Cardiac muscle cell (in vitro differentiated cells and primary cell): ENCODE measurements at regions not wholly inside any gene's neighbourhood (a gene's known extent, or its start where the extent isn't known, plus 50 kb on each side); places are given as distances from the start of the nearest gene placed in this dataset.
"Not testable (repeated sequence)": the region's sequence is repeated elsewhere in the genome, so short reads cannot be mapped to it uniquely, and the experiment has no call there.

Experiments
- DNase-seq, 2 donors: peaks; one replicate each; pipeline versions ENCODE4 v3.0.0 to v3.0.0-alpha.2; 2010 to 2017; ENCODE audit warnings: low read depth in 1 of 2, low spot score in 1 of 2
- H3K27ac ChIP-seq: fragments of 200-600 bp; sonication (generic); 2 replicates; pipeline ENCODE4 v1.5.1; 2016
- H3K27me3 ChIP-seq: fragments of 200-600 bp; sonication (generic); 2 replicates; pipeline ENCODE4 v1.6.0; 2016; ENCODE audit warnings: control low read depth
- H3K36me3 ChIP-seq: fragments of 200-600 bp; sonication (generic); 2 replicates; pipeline ENCODE4 v1.5.1; 2016; ENCODE audit warnings: control low read depth
- H3K4me1 ChIP-seq: fragments of 200-600 bp; sonication (generic); 2 replicates; pipeline ENCODE4 v1.8.1; 2017; ENCODE audit warnings: low read depth, mild to moderate bottlenecking, mixed run types
- H3K4me3 ChIP-seq: fragments of 200-600 bp; sonication (generic); 2 replicates; pipeline ENCODE4 v1.5.1; 2016; ENCODE audit warnings: mild to moderate bottlenecking
- H3K9me3 ChIP-seq: fragments of 200-600 bp; sonication (generic); 2 replicates; pipeline ENCODE4 v1.5.1; 2017; ENCODE audit warnings: low read depth, mild to moderate bottlenecking, control low read depth

DNA sequence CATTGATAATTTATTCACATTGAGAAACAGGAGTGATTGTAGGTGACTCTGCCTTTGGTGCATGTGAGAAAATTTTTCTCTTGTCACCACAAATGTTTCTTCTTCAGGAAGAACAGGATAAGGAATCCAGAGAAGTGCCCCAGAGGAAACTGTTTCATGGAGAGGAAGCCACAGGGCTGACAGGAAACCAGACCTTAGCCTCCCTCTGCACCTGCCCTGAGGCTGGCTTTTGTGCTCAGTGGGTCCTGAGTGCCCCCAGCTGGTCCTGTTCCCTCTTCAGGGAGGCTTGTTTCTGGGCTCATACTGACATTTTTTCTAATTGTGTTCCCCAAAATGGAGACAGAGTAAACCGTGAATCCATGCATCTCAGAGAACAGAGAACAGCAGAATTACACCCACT is 135.8 kb upstream of the POTEB2 start:
- not testable (repeated sequence) for H3K4me3 ChIP-seq, H3K27me3 ChIP-seq, H3K36me3 ChIP-seq, H3K27ac ChIP-seq, H3K4me1 ChIP-seq, DNase-seq, H3K9me3 ChIP-seq

DNA sequence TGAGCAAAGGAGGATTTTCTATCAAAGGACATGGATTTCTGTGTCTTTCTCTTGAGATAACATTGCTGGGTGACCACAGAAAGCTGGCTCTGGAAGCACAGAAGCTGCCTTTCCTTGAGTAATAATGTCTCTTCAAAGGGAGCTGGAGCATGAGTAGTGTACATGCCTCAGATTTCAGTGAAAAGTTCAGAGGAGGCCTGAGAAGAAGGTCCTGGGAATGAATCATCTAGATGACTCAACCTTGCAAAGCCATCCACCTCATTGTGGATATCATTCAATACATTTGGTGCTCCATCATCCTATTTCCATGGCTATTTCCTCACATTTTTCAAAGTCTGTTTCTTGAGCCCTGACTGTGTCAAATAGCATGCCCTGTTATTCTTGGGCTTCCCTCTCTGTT is 125.6 kb upstream of the POTEB2 start:
- not testable (repeated sequence) for H3K4me3 ChIP-seq, H3K36me3 ChIP-seq, DNase-seq, H3K9me3 ChIP-seq, H3K27me3 ChIP-seq, H3K27ac ChIP-seq, H3K4me1 ChIP-seq

DNA sequence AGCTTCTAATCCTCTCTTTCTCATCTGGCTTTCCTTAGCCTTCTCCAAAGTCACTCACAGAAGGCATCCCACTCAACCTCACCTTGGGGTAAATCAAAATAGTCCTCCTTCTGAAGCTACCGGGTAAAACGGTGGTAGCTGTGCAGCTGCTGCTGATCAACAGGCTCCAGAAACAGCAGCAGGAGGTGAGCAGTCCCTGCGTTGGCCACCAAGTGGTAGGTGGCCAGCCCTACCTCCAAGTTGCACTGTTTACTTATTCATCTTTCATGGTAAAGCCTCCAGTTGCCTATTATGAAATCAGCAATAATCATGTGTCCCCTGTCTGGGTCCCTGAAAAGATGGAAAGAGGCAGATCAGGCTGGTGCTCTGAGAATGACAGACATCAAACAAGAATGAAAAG is 125.1 kb upstream of the POTEB2 start:
- H3K27ac ChIP-seq, DNase-seq, H3K9me3 ChIP-seq, H3K27me3 ChIP-seq, H3K36me3 ChIP-seq, H3K4me1 ChIP-seq, H3K4me3 ChIP-seq: not testable (repeated sequence)

DNA sequence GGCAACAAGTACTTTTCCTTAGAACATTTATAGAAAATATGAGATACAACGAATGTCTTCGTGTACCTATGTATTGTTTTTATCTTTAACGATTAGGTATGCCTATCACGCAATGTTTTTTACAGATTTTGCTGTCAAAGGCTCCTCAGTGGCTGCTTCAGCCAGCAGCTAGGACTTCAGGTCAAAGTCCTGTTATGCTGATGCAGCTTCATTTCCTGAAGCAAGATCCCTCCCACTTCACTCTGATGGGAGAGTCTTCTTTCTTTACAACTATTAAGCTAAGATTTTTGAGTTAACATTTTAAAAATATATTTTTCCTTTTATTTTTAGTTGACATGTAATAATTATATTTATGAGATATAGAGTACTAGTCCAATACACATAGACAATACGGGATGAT is 120.7 kb upstream of the POTEB2 start:
- not testable (repeated sequence) for DNase-seq, H3K36me3 ChIP-seq, H3K4me3 ChIP-seq, H3K27ac ChIP-seq, H3K4me1 ChIP-seq, H3K27me3 ChIP-seq, H3K9me3 ChIP-seq

DNA sequence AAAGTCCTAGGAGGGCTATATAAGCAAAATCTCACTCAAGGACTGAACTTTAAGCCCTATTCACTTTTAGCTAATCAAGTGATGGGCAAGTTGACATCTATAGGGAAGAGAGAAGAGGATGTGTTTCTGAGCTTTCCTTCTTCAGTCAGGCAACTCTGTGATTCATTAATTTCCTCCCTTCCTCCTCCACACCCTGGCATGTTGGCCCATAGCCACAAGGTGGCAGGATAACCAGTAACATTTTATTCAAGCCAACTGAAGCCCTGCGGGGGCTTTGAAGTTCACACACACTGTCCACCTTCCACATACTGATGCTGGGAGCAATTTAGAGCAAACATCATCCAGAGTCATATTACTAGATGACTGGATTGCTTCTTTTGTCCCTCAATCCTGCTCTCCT is 111.9 kb upstream of the POTEB2 start:
- not testable (repeated sequence) for DNase-seq, H3K9me3 ChIP-seq, H3K27me3 ChIP-seq, H3K4me1 ChIP-seq, H3K4me3 ChIP-seq, H3K36me3 ChIP-seq, H3K27ac ChIP-seq

DNA sequence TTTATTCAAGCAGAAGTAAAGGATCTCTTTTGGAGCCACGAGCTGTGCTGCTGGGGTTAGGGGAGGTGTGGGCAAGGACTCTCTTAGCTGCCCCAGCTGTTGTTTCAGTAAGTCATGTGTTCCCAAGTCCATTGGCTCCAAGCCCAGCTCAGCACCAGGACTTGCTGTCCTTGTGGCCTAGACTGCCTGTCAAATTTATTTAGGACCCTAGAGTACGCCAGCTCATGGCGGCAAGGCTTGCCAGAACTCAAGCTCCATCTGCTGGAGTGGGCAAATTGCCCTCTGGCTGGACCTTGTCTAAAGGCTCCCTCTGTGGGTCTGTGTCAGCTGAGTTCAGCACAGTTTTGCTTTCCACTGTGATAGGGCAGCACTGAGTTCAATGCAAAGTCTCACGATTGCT is 106.6 kb upstream of the POTEB2 start:
- not testable (repeated sequence) for DNase-seq, H3K36me3 ChIP-seq, H3K4me1 ChIP-seq, H3K27ac ChIP-seq, H3K27me3 ChIP-seq, H3K4me3 ChIP-seq, H3K9me3 ChIP-seq

DNA sequence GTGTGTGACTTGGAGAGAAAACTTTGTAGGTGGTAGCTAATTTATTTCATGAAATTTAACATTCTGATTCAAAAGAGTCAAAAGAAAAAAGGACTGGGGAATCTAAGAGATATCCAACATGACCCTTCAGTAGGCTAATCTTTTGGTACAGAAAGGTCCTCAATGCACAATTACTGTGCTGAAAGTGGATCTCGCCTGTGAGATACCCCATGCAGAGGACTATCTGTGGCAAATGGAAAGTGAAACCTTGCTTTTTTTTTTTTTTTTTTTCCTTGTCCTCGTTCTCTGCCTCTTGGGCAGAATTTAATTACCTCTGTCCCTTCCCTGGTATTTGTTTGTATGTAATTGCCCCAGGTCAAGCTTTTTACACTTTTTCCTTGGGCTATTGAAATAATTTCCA is 93.2 kb upstream of the POTEB2 start:
- H3K27me3 ChIP-seq, DNase-seq: not testable (repeated sequence)

DNA sequence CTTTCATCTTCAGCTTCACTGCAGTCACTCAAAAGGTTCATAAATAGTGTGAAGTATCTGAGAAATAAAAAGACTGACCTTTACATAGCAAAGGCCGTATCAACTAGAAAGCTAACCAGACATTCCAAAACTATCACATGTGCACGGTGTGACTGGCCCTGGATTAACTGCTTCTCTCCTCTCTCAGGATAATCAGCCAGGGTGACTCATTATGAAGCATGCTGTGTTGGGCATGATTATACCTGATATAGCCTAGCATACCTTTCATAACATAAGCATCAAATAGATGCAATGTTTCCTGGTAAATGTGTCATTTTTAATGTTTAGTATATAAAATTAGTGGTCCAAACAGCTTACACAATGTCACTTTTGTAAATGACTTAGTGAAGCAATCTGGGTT is 63.2 kb upstream of the POTEB2 start:
- H3K9me3 ChIP-seq, H3K4me3 ChIP-seq, H3K4me1 ChIP-seq, DNase-seq, H3K27ac ChIP-seq, H3K27me3 ChIP-seq, H3K36me3 ChIP-seq: not testable (repeated sequence)

More for the DNA sequence above, 93.2 kb upstream of the POTEB2 start:
- not testable (repeated sequence) for H3K9me3 ChIP-seq, H3K4me3 ChIP-seq, H3K36me3 ChIP-seq, H3K27ac ChIP-seq, H3K4me1 ChIP-seq
